IPS-NIHi11 (cell line): ENCODE measurements at regions not wholly inside any gene's neighbourhood (a gene's known extent, or its start where the extent isn't known, plus 50 kb on each side); places are given as distances from the start of the nearest gene placed in this dataset.
A peak's percentile ranks its signal among the peaks of the same experiment; 100 is the strongest.

Experiments
- DNase-seq: peaks from one replicate; pipeline ENCODE4 v3.0.0; 2012; ENCODE audit warnings: mixed read lengths, low spot score

DNA sequence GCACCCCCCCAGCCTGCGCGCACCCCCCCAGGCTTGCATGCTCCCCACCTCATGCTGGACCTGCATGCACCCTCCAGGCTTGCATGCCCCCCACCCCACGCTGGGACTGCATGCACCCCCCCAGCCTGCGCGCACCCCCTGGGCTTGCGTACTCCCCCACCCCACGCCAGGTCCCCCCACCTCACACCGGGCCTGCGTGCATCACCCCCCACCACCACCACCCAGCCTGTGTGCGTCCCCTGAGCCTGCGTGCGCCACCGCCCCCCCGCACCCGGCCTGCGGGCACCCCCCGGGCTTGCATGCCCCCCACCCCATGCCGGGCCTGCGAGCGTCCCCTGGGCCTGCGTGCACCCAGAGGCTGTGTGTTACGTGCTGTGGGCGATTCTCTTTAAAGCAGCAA, 61.0 kb upstream of the SLCO4A1 start:
- DNase-seq = no peak

- DNase-seq = no peak
These were observed 60.5 kb upstream of the SLCO4A1 start for GRCh38 chr20:62581806-62582205.

DNA sequence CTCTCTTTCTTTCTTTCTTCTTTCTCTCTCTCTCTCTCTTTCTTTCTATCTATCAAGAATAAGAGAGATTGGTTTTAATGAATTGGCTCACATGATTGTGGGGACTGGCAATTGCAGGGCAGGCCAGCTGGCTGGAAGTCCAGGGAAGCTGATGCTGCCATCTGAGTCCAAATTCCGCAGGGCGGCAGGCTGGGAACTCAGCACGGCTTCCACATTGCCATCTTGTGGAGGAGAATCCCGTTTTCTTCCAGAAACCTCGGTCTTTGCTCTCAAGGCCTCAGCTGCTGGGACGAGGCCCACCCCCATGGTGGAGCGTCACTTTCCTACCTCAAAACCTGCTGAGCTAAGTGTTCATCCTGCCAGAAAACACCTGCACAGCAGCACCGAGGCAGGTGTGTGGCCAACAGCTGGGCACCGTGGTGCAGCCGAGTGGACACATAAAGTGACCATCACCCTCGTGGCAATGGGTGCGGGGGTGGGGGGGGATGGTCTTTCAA, 58.8 kb upstream of the SLCO4A1 start:
- DNase-seq = no peak

DNA sequence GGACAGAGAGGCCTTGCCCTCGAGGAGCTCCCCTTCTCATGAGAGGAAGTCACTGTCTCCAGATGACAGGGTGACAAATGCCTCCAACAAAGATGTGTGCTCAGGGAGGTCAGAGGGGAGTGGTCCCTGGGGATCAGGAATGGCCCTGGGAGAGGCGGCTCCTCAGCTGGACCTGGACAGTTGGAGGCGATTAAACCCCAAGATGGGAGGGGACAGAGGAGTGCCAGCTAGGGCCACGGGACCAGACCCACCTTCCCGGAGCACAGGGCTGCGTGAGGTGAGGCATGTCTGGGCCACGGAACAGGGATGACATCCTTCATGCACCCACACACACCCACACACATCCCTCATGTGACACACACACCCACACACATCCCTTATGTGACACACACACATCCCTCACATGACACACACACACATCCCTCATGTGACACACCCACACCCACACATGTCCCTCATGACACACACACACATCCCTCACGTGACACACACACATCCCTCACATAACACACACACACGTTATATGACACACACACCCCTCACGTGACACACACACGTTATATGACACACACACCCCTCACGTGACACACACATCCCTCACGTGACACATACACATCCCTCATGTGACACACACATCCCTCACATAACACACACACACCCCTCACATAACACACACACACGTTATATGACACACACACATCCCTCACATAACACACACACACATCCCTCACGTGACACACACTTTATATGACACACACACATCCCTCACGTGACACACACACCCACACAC, 57.4 kb upstream of the SLCO4A1 start:
- no peak for DNase-seq

DNA sequence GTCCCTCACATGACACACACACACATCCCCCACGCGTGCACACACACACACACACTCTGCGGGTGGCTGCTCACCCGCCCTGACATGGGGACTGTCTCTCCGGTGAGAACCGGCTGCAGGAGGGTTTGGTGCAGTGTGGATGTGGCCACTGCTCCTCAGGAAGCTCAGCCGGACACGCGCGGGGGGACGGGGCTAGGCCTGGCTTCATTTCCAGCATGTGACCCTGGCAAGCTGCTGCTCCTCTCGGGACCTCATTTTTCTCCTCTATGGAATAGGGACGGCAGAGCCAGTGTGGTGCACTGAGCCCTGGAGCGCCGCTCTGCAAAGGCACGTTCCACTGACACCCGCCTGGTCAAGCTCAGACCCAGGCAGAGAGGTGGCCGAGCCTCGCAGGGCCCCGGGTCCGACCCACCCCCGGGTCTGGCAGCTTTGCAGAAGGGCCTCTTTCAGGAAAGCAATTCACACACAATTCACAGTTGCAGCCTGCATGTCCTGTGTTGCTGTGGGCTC, 56.8 kb upstream of the SLCO4A1 start:
- no peak for DNase-seq

- DNase-seq = no peak
These were observed 55.5 kb upstream of the SLCO4A1 start for GRCh38 chr20:62586799-62587198.

DNA sequence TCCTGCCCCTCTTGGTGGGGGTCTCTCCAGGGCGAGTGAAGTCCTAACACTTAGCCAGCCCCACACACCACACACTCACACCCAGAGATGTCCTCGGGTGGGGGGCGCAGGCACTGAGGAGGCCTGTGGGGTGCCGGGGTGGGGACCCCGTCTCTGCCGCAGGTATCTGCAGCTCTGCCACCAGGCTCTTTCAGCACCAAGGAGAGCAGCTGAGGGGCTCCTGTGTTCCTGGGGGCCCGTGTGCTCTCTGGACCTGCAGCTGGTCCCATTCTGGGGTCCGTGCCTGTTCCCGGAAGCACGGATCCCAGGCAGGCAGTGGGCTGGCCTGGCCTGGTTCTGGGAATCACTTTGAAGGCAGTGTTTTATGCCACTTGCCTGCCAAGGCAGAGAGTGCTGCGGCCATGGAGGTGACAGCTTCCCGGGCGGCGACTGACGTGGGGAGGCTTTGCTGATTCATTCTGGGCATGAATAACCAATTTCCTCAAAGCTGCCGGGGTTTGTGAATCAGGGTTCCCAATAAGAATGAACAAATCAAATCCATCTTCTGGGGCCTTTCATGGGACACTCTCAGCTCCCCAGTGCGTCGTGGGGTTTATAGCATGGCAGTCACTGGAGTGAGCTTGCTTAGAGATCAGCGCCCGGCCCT, 54.4 kb upstream of the SLCO4A1 start:
- DNase-seq = peak; percentile 92

DNA sequence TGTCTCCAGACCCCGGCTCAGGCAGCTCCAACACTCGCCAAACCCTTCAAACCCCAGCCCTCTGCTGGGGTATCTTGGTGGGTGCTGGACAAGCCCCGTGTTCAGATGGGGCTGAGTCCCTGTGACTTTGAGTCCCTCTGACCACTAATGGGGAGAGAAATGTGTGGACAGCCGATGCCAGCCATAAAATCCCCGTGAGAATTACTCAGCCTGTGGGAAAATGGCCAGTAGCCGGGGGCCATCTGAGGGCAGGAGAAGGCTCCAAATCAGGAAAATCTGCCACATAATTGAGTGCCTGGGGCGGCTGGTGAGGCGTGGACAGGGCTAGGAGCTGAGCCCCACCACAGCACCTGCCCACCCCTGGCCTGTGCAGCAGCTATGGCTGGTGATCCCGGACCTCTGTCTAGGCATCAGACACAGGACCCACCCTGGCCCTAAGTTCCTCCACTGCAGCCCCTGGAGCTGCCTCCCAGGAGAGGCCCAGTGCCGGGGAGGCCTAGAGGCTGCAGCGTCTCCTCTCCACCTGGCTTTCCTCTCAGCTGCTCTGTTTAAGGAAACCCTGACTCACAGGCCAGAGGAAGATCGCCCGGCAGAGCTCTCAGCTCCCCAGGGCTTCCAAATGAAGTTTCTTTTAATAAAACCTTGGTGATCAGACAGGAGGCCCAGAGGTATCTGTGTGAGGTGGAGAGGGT, 53.7 kb upstream of the SLCO4A1 start:
- DNase-seq = no peak

DNA sequence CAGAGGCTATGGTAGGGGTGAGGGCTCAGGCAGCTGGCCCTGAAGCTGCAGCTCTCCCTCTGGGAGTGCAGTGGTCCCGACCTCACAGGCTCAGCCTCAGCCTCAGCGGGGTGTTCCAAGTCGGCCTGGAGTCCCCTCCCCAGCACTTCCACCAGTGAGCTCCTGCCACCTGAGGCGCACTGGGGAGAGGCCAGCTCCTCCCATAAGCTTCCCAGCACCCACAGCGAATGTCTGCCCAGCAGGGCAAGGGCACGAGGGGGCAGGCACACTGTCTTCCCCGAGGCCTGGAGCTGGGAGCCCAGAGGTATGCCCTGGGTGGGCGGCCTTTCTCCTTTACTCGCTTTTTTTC, 53.2 kb upstream of the SLCO4A1 start:
- DNase-seq = no peak

DNA sequence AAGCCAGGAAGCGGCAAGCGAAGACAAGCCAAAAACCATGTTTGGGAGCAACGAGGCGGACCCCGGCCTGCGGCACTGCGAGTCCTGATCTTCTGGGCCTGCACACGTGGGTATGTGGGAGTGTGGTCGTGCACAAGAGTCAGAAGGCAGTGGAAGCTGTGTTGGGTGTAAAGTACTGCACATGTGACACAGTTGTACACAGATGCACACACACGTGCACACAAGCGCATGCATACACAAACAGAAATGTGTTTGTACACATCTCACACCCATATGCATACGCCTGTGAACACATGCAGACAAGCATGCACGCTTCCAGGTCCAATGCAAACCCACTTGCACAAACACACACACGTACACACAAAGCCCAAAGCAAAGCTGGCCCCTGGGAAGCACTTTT, 52.6 kb upstream of the SLCO4A1 start:
- DNase-seq = no peak

DNA sequence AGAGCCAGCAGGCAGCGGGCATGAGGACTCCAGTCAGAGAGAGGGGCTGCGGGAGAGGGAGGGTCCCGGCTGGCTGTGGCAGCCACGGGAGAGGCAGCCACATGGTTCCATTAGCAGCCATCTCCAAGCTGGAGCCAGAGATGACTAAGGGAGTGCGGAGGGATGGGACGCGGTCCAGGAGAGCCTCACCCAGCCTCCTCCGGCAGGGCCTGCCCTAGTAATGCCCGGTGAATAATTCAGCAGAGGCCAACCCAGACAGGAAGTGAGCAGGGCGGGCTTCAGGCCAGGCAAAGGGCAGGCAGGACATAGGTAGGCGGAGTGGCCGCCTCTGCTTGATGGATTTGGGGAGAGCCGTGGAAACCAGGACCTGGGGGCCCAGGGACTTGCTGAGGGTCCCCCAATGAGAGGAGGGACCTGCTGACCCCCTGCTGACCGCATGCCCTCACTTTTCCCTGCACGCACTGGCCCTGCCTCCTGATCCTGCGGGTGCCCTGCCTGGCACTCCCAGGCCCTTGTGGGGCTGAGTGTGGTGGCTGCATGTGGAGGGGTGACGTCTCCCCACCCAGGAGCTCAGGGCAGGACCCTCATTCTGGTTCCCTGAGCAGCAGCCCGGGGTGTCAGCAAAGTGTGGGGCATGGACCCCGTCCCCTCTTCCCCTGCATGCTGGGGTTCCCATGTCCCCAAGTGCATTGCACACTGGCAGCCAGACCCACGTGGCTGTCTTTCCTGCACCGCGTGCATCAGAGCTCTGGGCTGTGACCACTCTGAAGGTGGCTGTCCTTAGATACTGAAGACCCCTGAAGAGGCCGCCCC, 51.8 kb upstream of the SLCO4A1 start:
- no peak for DNase-seq

DNA sequence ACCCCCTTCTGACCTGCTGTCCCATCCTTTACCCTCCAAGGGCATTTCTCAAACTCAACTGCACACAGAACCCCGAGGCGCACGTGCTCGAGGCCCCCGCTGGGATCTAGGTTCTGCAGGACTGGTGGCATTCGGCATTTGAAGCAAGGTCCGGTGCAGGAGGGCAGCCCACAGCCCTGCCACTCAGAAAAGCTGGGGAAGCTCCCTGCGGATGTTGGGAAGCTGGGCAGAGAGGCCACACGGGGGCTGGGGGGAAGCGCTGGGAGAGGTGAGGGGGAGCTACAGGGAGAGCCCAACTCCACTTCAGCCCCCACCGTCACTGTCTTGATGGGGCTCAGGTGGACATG, 51.2 kb upstream of the SLCO4A1 start:
- DNase-seq = no peak

DNA sequence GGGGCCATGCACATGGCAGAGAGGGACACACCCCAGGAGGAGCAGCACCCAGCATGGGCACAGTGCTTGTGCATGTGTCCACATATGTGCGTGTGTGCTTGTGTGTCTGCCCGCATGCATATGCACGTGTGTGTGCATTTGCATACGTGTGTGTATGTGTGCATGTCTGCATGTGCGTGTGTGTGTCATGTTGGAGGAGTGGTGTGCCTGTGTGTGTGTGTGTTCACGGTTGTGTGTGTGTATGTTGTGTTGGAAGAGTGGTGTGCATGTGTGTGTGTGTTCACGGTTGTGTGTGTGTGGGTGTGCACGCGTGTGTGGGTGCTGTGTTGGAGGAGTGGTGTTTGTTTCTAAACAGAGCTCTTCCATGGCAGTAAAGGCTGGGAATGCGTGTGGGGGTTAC, 50.7 kb upstream of the SLCO4A1 start:
- no peak for DNase-seq
